ENCODE measurements at regions not wholly inside any gene's neighbourhood (a gene's known extent, or its start where the extent isn't known, plus 50 kb on each side); places are given as distances from the start of the nearest gene placed in this dataset.

DNA sequence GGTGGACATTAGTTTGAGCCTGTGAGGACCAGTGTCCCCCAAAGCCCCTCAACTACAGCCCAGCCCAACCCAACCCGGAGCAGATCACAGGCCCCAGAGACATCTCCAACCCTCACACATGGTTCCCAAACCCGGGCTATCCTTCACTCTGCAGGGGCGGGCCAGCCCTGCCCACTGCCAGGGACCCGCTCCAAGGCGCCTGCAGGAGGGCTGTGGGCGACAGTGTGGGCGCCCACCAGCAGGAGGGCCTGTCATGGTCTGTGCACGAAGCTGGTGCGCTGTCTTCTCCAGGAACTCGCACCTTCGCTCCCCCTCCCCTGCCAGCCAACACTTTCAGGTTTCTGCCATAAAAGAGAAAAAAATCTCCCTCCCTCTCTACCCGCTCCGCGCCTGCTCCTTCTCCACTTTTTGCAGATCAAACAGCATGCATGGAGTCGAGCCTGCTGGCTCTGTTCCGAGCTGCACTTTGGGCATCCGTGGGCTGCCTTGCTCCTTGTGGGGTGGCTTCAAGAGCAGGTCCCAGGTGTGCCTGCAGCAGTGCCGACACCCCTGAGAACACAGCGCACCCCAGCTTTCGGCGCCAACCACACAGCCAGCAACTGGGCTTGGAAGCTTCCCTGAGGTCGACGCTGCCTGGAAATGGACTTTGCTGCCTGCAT is 133.7 kb upstream of the PPP1R26 start:
- TF ChIP-seq, protein P1, sequence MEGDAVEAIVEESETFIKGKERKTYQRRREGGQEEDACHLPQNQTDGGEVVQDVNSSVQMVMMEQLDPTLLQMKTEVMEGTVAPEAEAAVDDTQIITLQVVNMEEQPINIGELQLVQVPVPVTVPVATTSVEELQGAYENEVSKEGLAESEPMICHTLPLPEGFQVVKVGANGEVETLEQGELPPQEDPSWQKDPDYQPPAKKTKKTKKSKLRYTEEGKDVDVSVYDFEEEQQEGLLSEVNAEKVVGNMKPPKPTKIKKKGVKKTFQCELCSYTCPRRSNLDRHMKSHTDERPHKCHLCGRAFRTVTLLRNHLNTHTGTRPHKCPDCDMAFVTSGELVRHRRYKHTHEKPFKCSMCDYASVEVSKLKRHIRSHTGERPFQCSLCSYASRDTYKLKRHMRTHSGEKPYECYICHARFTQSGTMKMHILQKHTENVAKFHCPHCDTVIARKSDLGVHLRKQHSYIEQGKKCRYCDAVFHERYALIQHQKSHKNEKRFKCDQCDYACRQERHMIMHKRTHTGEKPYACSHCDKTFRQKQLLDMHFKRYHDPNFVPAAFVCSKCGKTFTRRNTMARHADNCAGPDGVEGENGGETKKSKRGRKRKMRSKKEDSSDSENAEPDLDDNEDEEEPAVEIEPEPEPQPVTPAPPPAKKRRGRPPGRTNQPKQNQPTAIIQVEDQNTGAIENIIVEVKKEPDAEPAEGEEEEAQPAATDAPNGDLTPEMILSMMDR (IDR thresholded peaks at IDR 0.05; ENCODE audit: low read depth, low read length): no peak
- Histone ChIP-seq H3K4me3 (ENCODE audit: low read depth, low read length) (no peak overlapping the region), H3K36me3 (no peaks in the 10 kb centered on the region), H3K9me3 (no peaks in the 10 kb centered on the region; the same call in 1 of the 2 replicates), H3K4me1 (peaks cover 6% of the 10 kb centered on the region), H3K27me3 (no peaks in the 10 kb centered on the region)
- DNase-seq: no peak

DNA sequence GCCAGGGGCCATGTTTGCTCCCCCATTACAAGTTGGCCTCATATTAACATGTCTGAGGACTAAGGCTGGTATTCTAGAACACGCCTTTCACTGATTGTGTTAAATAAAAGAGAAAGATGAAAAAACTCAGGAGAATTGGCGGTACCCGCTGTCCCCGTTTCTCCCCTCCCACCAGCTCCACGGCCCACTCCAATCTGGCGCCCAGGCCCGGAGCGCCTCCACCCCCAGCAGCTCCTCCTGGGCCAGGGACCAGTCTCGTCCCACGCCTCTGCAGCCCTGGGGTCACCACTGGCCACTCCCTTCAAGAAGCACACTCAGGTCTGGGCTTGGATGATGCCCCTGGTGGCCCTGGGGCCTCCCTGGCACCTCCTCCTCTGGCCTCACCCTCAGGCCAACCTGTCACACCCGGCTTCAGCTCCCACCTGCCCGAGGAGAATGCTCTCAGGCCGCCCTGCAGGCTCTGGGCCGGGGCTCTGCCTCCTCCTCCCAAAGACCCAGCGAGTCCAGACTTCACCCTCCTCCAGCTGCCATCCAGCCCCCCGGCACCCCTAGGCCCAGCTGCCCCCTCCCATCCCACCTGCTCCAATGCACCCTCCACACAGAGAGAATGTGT is 133.0 kb upstream of the PPP1R26 start:
- Histone ChIP-seq H3K36me3 (no peaks in the 10 kb centered on the region), H3K9me3 (no peaks in the 10 kb centered on the region; the same call in 1 of the 2 replicates), H3K4me1 (peaks cover 4% of the 10 kb centered on the region; the same call in 1 of the 2 replicates), H3K4me3 (ENCODE audit: low read depth, low read length) (no peak overlapping the region), H3K27me3 (no peaks in the 10 kb centered on the region)
- no peak for DNase-seq
- TF ChIP-seq, protein P1 (IDR thresholded peaks at IDR 0.05; ENCODE audit: low read depth, low read length): no peak

DNA sequence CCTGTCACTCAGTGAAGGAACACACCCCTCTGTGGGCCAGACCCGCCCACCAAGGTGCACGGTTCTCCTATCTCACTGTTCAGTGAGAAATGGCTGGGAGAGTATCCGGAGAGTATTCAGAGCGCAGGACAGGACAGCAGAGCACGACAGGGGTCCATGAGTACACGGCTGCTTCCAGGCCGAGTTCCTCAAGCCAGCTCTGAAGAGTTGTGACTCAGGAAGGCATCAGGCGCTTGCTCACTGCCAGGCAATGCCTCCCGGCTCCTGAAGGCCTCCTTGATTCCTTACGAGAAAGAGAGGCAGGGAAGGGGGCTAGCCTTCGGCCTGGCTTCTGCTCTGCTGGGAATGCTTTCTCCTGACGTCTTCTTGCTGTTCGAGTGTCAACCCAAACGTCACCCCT is 132.1 kb upstream of the PPP1R26 start:
- Histone ChIP-seq H3K27me3 (no peaks in the 10 kb centered on the region), H3K4me3 (ENCODE audit: low read depth, low read length) (no peak overlapping the region), H3K36me3 (no peaks in the 10 kb centered on the region), H3K9me3 (no peaks in the 10 kb centered on the region), H3K4me1 (peaks cover 4% of the 10 kb centered on the region; the same call in 1 of the 2 replicates)
- TF ChIP-seq, protein P1 (IDR thresholded peaks at IDR 0.05; ENCODE audit: low read depth, low read length): no peak
- DNase-seq: no peak

DNA sequence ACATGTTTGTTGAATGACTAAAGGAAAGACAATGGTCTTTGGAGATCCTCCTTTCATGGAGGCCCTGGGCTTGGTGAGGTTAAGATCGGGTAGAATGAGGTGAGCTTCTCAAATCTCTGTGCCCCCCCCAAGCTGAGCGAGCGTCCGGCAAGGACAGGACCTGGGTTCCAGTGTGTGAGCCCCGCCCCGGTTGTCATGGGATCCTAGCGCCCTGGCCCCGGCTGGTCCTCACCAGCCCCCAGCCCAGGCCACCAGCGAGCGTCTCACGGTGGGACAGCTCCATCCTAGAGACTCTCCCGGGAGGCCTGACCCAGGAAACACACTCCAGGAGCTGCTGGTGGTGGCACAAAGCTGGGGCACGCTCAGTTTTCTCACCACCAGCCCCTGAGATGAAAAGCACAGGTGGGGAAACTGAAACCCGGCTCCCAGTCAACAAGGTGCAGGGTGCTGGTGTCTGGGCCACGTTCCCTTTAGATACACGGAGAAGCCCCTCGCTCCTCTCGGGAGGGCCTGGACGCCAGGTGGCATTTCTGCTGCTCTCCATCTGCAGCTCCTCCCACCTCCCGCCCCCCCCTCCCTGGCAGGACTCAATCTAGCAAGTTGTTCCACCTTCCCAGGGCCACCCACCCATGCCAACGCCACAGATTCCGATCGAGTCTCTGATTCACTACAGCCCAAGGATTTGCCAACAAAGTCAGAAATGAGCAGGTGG is 131.3 kb upstream of the PPP1R26 start:
- Histone ChIP-seq H3K4me1 (peaks cover 4% of the 10 kb centered on the region; the same call in 1 of the 2 replicates), H3K27me3 (no peaks in the 10 kb centered on the region), H3K9me3 (no peaks in the 10 kb centered on the region), H3K36me3 (no peaks in the 10 kb centered on the region), H3K4me3 (ENCODE audit: low read depth, low read length) (no peak overlapping the region)
- TF ChIP-seq, protein P1 (IDR thresholded peaks at IDR 0.05; ENCODE audit: low read depth, low read length): no peak
- no peak for DNase-seq

DNA sequence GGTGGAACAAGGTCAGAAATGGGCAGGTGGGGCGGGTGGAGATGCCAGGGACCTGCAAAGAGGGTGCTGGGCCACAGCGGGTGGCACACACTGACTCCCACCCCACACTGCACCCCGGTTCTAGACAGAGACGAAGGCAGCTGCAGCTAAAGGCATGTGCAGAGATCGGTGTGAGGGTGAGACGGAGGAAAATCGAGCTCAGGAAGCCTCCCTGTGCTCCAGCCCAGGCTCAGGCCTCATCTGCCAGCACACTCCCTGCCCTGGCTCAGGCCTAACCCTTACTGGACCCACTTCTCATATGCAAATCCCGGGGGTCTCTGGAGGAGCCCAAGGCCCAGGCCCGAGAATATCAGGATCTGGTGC is 130.8 kb upstream of the PPP1R26 start:
- Histone ChIP-seq H3K36me3 (no peaks in the 10 kb centered on the region), H3K4me1 (peaks cover 1% of the 10 kb centered on the region; the same call in 1 of the 2 replicates), H3K4me3 (ENCODE audit: low read depth, low read length) (no peak overlapping the region), H3K9me3 (no peaks in the 10 kb centered on the region), H3K27me3 (no peaks in the 10 kb centered on the region)
- no peak for DNase-seq
- TF ChIP-seq, protein P1 (IDR thresholded peaks at IDR 0.05; ENCODE audit: low read depth, low read length): no peak

Measured in BE2C (cell line).